Calu3 (cell line): ENCODE measurements at regions not wholly inside any gene's neighbourhood (a gene's known extent, or its start where the extent isn't known, plus 50 kb on each side); places are given as distances from the start of the nearest gene placed in this dataset.

Experiments
- BruUV-seq: library from RNA; stranded (reverse); fragments of 400-500 nt; replicated peaks from 2 replicates; lab custom pipeline; 2021; lab: Mats Ljungman, UMichigan
- CTCF ChIA-PET: fragments of 300-600 bp; sonication (Branson Sonifier 250); formaldehyde crosslinking; loops from one replicate; lab custom pipeline; 2022; ENCODE audit warnings: antibody characterized with exemption; lab: Charles Lee
- DNase-seq: peaks from one replicate; pipeline ENCODE4 v3.0.0; 2022
- H3K27ac Mint-ChIP-seq: one replicate; pipeline ENCODE4 v1.8.0; 2022; ENCODE audit warnings: mixed read lengths; ENCODE audit not compliant: unreplicated experiment
- H3K27me3 Mint-ChIP-seq: one replicate; pipeline ENCODE4 v1.8.0; 2022; ENCODE audit warnings: mixed read lengths; ENCODE audit not compliant: unreplicated experiment
- H3K36me3 Mint-ChIP-seq: one replicate; pipeline ENCODE4 v1.8.0; 2022; ENCODE audit warnings: mild to moderate bottlenecking, moderate library complexity, mixed read lengths; ENCODE audit not compliant: insufficient read depth, unreplicated experiment
- H3K4me1 Mint-ChIP-seq: one replicate; pipeline ENCODE4 v1.8.0; 2022; ENCODE audit warnings: mild to moderate bottlenecking, low read depth, mixed read lengths; ENCODE audit not compliant: unreplicated experiment
- H3K4me3 Mint-ChIP-seq: one replicate; pipeline ENCODE4 v1.8.0; 2022; ENCODE audit warnings: mild to moderate bottlenecking, low read depth, moderate library complexity, mixed read lengths; ENCODE audit not compliant: unreplicated experiment
- H3K9me3 Mint-ChIP-seq: one replicate; pipeline ENCODE4 v1.8.0; 2022; ENCODE audit warnings: low read depth, mixed read lengths; ENCODE audit not compliant: unreplicated experiment
- intact Hi-C: fragments of 100-400 bp; cut with micrococcal nuclease; formaldehyde crosslinking; loops from one replicate; pipeline ENCODE4 v1.10.0; 2022; ENCODE audit not compliant: unreplicated experiment
- TF ChIP-seq, protein P1 (sequence below): fragments of 200-600 bp; IDR thresholded peaks from one replicate; pipeline ENCODE4 v1.8.0; 2022; ENCODE audit warnings: antibody characterized with exemption; ENCODE audit not compliant: unreplicated experiment

- Mint-ChIP-seq H3K4me1 (peaks cover 21% of the 10 kb centered on the region), H3K36me3 (no peaks in the 10 kb centered on the region), H3K27me3 (no peaks in the 10 kb centered on the region), H3K4me3 (no peak overlapping the region), H3K27ac (no peak overlapping the region), H3K9me3 (no peaks in the 10 kb centered on the region)
- CTCF ChIA-PET: interaction anchor here (0.6 to 1.9 kb wide), 2 partner anchors 158 to 767 kb away, joined by 6 to 8 read pairs; partner anchors contain the start of gene TNFAIP3
- no peak for DNase-seq
- TF ChIP-seq, protein P1, sequence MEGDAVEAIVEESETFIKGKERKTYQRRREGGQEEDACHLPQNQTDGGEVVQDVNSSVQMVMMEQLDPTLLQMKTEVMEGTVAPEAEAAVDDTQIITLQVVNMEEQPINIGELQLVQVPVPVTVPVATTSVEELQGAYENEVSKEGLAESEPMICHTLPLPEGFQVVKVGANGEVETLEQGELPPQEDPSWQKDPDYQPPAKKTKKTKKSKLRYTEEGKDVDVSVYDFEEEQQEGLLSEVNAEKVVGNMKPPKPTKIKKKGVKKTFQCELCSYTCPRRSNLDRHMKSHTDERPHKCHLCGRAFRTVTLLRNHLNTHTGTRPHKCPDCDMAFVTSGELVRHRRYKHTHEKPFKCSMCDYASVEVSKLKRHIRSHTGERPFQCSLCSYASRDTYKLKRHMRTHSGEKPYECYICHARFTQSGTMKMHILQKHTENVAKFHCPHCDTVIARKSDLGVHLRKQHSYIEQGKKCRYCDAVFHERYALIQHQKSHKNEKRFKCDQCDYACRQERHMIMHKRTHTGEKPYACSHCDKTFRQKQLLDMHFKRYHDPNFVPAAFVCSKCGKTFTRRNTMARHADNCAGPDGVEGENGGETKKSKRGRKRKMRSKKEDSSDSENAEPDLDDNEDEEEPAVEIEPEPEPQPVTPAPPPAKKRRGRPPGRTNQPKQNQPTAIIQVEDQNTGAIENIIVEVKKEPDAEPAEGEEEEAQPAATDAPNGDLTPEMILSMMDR: no peak
- no TSS peak for BruUV-seq
- intact Hi-C loops: loop anchor here (5.0 to 10.0 kb wide), 5 partner anchors 93 to 398 kb away; partner anchors contain the start of genes PERP and TNFAIP3
Observed at GRCh38 chr6:137709424-137710236, 157.4 kb upstream of the TNFAIP3 start.

GRCh38 chr6:137711972-137712371 is 155.1 kb upstream of the TNFAIP3 start:
- DNase-seq: no peak
- TF ChIP-seq, protein P1: no peak
- no peaks in the 10 kb centered on the region for H3K9me3 Mint-ChIP-seq
- H3K4me1 Mint-ChIP-seq: peaks cover 9% of the 10 kb centered on the region
- H3K36me3 Mint-ChIP-seq: no peaks in the 10 kb centered on the region
- no peaks in the 10 kb centered on the region for H3K27me3 Mint-ChIP-seq
- no TSS peak for BruUV-seq
- CTCF ChIA-PET: no interaction called here
- no peak overlapping the region for H3K4me3 Mint-ChIP-seq
- intact Hi-C loops: no loop called here
- no peak overlapping the region for H3K27ac Mint-ChIP-seq

- no TSS peak for BruUV-seq
Observed at GRCh38 chr6:137712587-137712986, 154.5 kb upstream of the TNFAIP3 start.

DNA sequence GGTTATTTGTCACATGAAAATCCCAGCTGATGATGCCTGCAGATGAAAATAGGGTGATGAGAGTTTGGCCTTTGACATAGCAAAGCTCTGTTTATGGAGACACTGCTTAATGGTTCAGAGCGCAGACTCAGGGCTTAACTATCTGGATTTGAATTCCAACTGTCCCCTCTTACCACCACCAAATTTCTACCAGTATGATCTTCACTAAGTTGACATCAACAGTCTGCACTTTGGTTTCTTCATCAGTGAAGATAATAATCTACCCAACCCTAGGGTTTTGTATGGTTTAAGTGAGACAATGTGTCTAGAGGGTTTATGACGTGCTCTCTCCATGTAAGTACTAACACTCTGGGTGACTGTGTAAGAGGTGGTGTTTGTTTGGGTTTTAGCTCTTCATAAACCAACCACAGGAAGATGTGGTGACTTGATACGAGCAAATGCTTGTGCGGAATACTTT is 151.4 kb upstream of the TNFAIP3 start:
- intact Hi-C loops: no loop called here
- TF ChIP-seq, protein P1: no peak
- no peaks in the 10 kb centered on the region for H3K4me1 Mint-ChIP-seq
- H3K27me3 Mint-ChIP-seq: no peaks in the 10 kb centered on the region
- no TSS peak for BruUV-seq
- DNase-seq: no peak
- no peak overlapping the region for H3K27ac Mint-ChIP-seq
- no peaks in the 10 kb centered on the region for H3K36me3 Mint-ChIP-seq
- CTCF ChIA-PET: no interaction called here
- H3K4me3 Mint-ChIP-seq: no peak overlapping the region
- H3K9me3 Mint-ChIP-seq: no peaks in the 10 kb centered on the region

More at GRCh38 chr6:137712587-137712986, 154.5 kb upstream of the TNFAIP3 start:
- TF ChIP-seq, protein P1: no peak
- intact Hi-C loops: no loop called here
- Mint-ChIP-seq H3K36me3 (no peaks in the 10 kb centered on the region), H3K4me3 (no peak overlapping the region), H3K27ac (no peak overlapping the region), H3K9me3 (no peaks in the 10 kb centered on the region), H3K27me3 (no peaks in the 10 kb centered on the region), H3K4me1 (peaks cover 9% of the 10 kb centered on the region)
- no peak for DNase-seq
- CTCF ChIA-PET: no interaction called here
